Ascending aorta (tissue), 2 donors: ENCODE measurements at regions not wholly inside any gene's neighbourhood (a gene's known extent, or its start where the extent isn't known, plus 50 kb on each side); places are given as distances from the start of the nearest gene placed in this dataset.

ENCODE experiments used
- DNase-seq, 2 donors: peaks; one replicate each; pipeline ENCODE4 v3.0.0-alpha.2; 2019; ENCODE audit warnings: low spot score in 2 of 2
- H3K27ac ChIP-seq, 2 donors: fragments of 200-600 bp; sonication (generic); one replicate each; pipeline ENCODE4 v1.5.1; 2016 to 2017; ENCODE audit warnings: mild to moderate bottlenecking in 1 of 2
- H3K27me3 ChIP-seq: fragments of 200-600 bp; sonication (generic); one replicate; pipeline ENCODE4 v1.5.1; 2017
- H3K36me3 ChIP-seq, 2 donors: fragments of 200-600 bp; sonication (generic); one replicate each; pipeline ENCODE4 v1.5.1; 2016
- H3K4me1 ChIP-seq, 2 donors: fragments of 200-600 bp; sonication (generic); one replicate each; pipeline ENCODE4 v1.5.1; 2016 to 2017; ENCODE audit warnings: mild to moderate bottlenecking in 1 of 2
- H3K4me3 ChIP-seq, 2 donors: fragments of 200-600 bp; sonication (generic); one replicate each; pipeline ENCODE4 v1.5.1; 2016 to 2017; ENCODE audit warnings: mild to moderate bottlenecking in 1 of 2
- H3K9me3 ChIP-seq, 2 donors: fragments of 200-600 bp; sonication (generic); one replicate each; pipeline ENCODE4 v1.5.1; 2016
- intact Hi-C: fragments of 100-400 bp; cut with DNase I; formaldehyde crosslinking; loops from one replicate; pipeline ENCODE4 v1.15.1; 2023
- TF ChIP-seq, protein P1 (sequence below), 3 experiments: fragments of 200-600 bp in 2 of 3; fragments of 450-650 bp in 1 of 3; sonication (generic) in 2 of 3; IDR thresholded peaks; one replicate each; pipeline ENCODE4 v1.5.1; 2016 to 2019; ENCODE audit warnings: antibody characterized with exemption in 3 of 3, mild to moderate bottlenecking in 1 of 3, moderate library complexity in 1 of 3

DNA sequence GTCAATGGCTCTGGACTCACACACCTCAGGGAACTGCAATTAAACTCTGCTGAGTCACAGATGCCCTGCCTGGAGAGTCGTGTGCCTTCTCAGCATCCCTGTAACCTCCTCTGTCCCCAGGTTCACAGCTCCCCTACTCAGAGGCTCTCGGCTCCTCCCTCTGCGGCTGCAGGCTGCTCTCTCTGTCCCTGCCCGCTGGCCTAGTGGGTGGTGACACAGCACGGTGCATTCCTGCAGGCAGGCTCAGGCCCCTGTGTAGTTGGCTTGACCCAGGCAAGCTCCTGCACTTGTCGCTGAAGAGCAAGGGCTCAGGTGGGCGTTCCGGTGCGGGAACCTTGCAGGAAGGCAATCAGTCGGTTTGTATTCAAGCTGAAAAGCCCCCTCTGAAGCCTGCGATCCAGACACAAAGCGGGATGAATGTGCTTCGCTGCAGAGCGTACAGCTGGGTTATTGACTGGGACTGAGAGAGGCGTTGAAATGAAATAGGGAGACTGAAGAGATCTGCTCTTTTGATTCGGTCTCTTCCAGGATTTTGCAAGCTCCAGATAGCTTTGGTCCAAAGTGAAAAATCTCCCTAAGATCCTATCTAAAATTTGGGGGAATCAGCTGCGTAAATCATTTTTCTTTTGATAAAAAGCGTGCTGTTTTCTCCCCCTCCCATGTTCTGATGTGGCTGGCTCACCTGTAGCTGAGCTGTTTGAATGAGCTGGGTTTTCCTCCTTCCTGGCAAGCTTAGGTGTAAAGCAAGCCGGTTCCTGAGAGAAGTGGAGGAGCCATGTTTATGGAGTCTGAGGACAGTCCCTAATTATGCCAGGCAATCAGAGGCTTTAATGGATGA is 208.7 kb upstream of the PHYHIPL start:
- intact Hi-C loops: no loop called here
- Histone ChIP-seq H3K27me3 (no peaks in the 10 kb centered on the region), H3K27ac (no peak overlapping the region), H3K4me3 (no peak overlapping the region), H3K4me1 (no peaks in the 10 kb centered on the region), H3K9me3 (no peaks in the 10 kb centered on the region), H3K36me3 (no peaks in the 10 kb centered on the region)
- no peak for DNase-seq
- TF ChIP-seq, protein P1, sequence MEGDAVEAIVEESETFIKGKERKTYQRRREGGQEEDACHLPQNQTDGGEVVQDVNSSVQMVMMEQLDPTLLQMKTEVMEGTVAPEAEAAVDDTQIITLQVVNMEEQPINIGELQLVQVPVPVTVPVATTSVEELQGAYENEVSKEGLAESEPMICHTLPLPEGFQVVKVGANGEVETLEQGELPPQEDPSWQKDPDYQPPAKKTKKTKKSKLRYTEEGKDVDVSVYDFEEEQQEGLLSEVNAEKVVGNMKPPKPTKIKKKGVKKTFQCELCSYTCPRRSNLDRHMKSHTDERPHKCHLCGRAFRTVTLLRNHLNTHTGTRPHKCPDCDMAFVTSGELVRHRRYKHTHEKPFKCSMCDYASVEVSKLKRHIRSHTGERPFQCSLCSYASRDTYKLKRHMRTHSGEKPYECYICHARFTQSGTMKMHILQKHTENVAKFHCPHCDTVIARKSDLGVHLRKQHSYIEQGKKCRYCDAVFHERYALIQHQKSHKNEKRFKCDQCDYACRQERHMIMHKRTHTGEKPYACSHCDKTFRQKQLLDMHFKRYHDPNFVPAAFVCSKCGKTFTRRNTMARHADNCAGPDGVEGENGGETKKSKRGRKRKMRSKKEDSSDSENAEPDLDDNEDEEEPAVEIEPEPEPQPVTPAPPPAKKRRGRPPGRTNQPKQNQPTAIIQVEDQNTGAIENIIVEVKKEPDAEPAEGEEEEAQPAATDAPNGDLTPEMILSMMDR (IDR thresholded peaks at IDR 0.05): no peak

DNA sequence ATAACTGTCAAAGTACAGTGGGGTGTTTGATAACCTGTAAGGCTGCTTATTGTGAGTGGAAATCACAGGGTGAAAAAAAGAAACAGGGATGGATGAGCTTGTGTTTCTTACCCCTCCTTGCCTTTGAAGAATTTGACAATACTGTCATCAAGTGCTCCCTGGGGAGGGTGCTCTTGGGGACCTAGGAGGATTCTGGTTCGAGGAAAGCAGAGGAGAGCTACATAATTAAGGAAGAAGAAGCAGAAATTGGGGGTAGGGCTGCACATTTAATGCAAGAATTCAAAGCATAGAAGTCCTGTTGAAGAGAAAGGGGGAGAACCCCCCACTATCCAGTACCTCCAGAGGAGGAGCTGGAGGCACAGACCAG is 208.1 kb upstream of the PHYHIPL start:
- H3K27me3 ChIP-seq: no peaks in the 10 kb centered on the region
- H3K27ac ChIP-seq: no peak overlapping the region
- intact Hi-C loops: no loop called here
- no peaks in the 10 kb centered on the region for H3K4me1 ChIP-seq
- H3K36me3 ChIP-seq: no peaks in the 10 kb centered on the region
- DNase-seq: no peak
- TF ChIP-seq, protein P1 (IDR thresholded peaks at IDR 0.05): no peak
- H3K4me3 ChIP-seq: no peak overlapping the region
- no peaks in the 10 kb centered on the region for H3K9me3 ChIP-seq

DNA sequence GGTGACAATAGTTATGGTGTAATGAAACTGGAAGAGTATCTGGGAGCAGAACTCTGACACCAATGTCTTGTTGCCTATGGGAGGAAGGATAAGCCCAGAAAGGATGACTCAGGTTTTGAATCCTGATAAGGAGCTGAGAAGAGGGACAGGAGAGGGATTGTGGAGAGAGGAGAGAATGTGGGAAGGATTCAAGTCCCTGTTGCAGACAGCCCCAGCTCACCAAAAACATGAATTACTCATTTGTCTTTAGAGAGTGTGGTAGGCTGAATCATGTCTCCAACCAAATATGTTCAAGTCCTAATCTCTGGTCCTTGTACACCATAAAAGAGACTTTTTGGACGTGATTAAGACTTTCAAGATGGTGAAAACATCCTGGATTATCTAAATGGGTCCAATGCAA is 206.9 kb upstream of the PHYHIPL start:
- no peak overlapping the region for H3K4me3 ChIP-seq
- H3K27ac ChIP-seq: no peak overlapping the region
- no peaks in the 10 kb centered on the region for H3K36me3 ChIP-seq
- DNase-seq: no peak
- TF ChIP-seq, protein P1 (IDR thresholded peaks at IDR 0.05): no peak
- intact Hi-C loops: no loop called here
- H3K4me1 ChIP-seq: no peaks in the 10 kb centered on the region
- no peaks in the 10 kb centered on the region for H3K27me3 ChIP-seq
- no peaks in the 10 kb centered on the region for H3K9me3 ChIP-seq

DNA sequence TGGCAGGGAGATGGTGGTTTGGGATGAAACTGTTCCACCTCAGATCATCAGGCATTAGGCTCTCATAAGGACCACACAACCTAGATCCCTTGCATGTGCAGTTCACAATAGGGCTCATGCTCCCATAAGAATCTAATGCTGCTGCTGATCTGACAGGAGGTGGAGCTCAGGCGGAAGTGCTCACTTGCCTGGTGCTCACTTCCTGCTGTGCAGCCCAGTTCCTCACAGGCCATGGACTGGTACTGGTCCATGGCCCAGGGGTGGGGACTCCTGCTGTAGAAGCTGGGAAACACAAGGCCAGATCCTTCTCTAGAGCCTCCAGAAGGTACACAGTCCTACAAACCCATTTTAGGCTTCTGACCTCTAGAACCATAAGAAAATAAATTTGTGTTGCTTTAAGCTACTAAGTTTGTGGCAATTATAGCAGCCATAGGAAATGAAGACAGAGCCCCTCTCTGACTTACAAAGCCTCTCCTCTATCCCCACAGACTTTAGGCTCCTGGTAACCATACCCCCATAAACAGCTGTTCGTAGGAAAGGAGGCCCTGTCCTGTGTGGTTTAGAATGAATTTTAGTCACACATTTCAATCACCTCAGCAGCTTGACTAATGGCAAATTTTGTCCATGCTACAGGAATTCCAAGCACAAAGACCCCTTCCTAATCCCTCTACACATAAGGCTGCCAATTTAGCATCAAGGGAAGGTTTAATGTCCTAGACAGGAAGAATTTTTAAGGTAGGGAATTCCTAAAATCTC is 206.1 kb upstream of the PHYHIPL start:
- Histone ChIP-seq H3K4me3 (no peak overlapping the region), H3K27me3 (no peaks in the 10 kb centered on the region), H3K27ac (no peak overlapping the region), H3K36me3 (no peaks in the 10 kb centered on the region), H3K4me1 (no peaks in the 10 kb centered on the region), H3K9me3 (no peaks in the 10 kb centered on the region)
- intact Hi-C loops: no loop called here
- DNase-seq: no peak
- TF ChIP-seq, protein P1 (IDR thresholded peaks at IDR 0.05): no peak

DNA sequence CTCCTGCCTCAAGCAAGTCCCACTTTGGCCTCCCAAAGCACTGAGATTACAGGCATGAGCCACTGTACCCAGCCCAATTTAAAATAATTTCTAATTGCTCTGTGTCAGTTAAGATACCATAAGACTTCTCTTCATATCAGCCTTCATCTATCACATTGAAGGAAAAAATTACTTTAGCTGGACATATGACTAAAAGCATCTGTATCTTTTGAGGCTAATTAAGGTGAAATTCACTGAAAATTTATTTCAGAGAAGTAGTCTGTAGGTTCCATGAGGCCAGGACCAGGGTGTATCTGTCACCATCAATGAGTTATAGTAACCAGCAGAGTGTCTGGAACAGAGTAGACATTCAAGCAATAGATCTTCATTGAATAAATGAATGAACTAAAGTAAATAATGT is 205.2 kb upstream of the PHYHIPL start:
- TF ChIP-seq, protein P1 (IDR thresholded peaks at IDR 0.05): no peak
- H3K4me1 ChIP-seq: no peaks in the 10 kb centered on the region
- no peak overlapping the region for H3K4me3 ChIP-seq
- intact Hi-C loops: no loop called here
- no peaks in the 10 kb centered on the region for H3K9me3 ChIP-seq
- H3K27me3 ChIP-seq: no peaks in the 10 kb centered on the region
- no peaks in the 10 kb centered on the region for H3K36me3 ChIP-seq
- DNase-seq: no peak
- no peak overlapping the region for H3K27ac ChIP-seq
